Ishikawa (cell line): ENCODE measurements at regions not wholly inside any gene's neighbourhood (a gene's known extent, or its start where the extent isn't known, plus 50 kb on each side); places are given as distances from the start of the nearest gene placed in this dataset.

Source experiments
- CEBPB ChIP-seq: IDR thresholded peaks from 2 replicates; pipeline ENCODE4 v1.6.1; 2012
- CREB1 ChIP-seq: IDR thresholded peaks from 2 replicates; pipeline ENCODE4 v1.6.1; 2012; ENCODE audit warnings: low read depth
- EGR1 ChIP-seq: IDR thresholded peaks from 2 replicates; pipeline ENCODE4 v1.6.1; 2012
- EP300 ChIP-seq: IDR thresholded peaks from 2 replicates; pipeline ENCODE4 v1.6.1; 2012; ENCODE audit warnings: borderline replicate concordance
- FOXM1 ChIP-seq: IDR thresholded peaks from 2 replicates; pipeline ENCODE4 v1.6.1; 2012; ENCODE audit warnings: low read depth, borderline replicate concordance
- NFIC ChIP-seq: IDR thresholded peaks from 2 replicates; pipeline ENCODE4 v1.6.1; 2012
- RAD21 ChIP-seq: IDR thresholded peaks from 2 replicates; pipeline ENCODE4 v1.6.1; 2012; ENCODE audit warnings: low read depth
- TAF1 ChIP-seq: IDR thresholded peaks from 2 replicates; pipeline ENCODE4 v1.6.1; 2012; ENCODE audit warnings: low read depth, mild to moderate bottlenecking
- TCF12 ChIP-seq: IDR thresholded peaks from 2 replicates; pipeline ENCODE4 v1.6.1; 2012; ENCODE audit warnings: low read depth
- TEAD4 ChIP-seq: IDR thresholded peaks from 2 replicates; pipeline ENCODE4 v1.6.1; 2012
- YY1 ChIP-seq: IDR thresholded peaks from 2 replicates; pipeline ENCODE4 v1.6.1; 2012; ENCODE audit warnings: low read depth
- ZBTB7A ChIP-seq: IDR thresholded peaks from 2 replicates; pipeline ENCODE4 v1.6.1; 2012; ENCODE audit warnings: low read depth
- TF ChIP-seq, protein P1 (sequence below): IDR thresholded peaks from 2 replicates; pipeline ENCODE4 v1.6.1; 2012
- TF ChIP-seq, protein P2 (sequence below): IDR thresholded peaks from 2 replicates; pipeline ENCODE4 v1.6.1; 2012; ENCODE audit warnings: low read depth, mild to moderate bottlenecking
- TF ChIP-seq, protein P3 (sequence below): IDR thresholded peaks from 2 replicates; pipeline ENCODE4 v1.6.1; 2012

DNA sequence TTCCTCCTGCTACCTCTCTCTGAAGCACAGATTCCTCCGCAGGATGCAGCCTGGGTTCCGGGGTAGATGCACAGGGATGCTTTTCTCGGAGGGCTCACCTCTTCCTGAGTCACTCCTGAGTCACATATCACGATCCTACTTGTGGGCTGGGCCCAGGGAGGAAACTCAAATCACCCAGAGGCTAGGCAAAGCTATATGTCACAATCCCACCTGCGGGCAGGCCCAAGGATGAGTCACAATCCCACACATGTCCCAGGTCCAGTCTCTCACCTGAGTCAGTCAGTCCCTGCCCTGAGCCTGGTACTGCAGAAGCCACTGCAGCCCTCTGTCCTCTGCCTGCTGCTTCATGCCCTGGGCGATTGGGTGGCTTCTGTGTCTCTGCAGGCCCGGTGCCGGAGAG lies 149.0 kb upstream of the GSC start:
- TF ChIP-seq NFIC: no peak
- no peak for TF ChIP-seq RAD21
- TF ChIP-seq TEAD4: no peak
- TF ChIP-seq YY1: no peak
- TF ChIP-seq EP300: no peak
- no peak for TF ChIP-seq TAF1
- TF ChIP-seq TCF12: no peak
- TF ChIP-seq FOXM1: no peak
- no peak for TF ChIP-seq CEBPB
- no peak for TF ChIP-seq EGR1
- TF ChIP-seq ZBTB7A: no peak
- TF ChIP-seq, protein P1, sequence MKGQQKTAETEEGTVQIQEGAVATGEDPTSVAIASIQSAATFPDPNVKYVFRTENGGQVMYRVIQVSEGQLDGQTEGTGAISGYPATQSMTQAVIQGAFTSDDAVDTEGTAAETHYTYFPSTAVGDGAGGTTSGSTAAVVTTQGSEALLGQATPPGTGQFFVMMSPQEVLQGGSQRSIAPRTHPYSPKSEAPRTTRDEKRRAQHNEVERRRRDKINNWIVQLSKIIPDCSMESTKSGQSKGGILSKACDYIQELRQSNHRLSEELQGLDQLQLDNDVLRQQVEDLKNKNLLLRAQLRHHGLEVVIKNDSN: no peak
- TF ChIP-seq, protein P2, sequence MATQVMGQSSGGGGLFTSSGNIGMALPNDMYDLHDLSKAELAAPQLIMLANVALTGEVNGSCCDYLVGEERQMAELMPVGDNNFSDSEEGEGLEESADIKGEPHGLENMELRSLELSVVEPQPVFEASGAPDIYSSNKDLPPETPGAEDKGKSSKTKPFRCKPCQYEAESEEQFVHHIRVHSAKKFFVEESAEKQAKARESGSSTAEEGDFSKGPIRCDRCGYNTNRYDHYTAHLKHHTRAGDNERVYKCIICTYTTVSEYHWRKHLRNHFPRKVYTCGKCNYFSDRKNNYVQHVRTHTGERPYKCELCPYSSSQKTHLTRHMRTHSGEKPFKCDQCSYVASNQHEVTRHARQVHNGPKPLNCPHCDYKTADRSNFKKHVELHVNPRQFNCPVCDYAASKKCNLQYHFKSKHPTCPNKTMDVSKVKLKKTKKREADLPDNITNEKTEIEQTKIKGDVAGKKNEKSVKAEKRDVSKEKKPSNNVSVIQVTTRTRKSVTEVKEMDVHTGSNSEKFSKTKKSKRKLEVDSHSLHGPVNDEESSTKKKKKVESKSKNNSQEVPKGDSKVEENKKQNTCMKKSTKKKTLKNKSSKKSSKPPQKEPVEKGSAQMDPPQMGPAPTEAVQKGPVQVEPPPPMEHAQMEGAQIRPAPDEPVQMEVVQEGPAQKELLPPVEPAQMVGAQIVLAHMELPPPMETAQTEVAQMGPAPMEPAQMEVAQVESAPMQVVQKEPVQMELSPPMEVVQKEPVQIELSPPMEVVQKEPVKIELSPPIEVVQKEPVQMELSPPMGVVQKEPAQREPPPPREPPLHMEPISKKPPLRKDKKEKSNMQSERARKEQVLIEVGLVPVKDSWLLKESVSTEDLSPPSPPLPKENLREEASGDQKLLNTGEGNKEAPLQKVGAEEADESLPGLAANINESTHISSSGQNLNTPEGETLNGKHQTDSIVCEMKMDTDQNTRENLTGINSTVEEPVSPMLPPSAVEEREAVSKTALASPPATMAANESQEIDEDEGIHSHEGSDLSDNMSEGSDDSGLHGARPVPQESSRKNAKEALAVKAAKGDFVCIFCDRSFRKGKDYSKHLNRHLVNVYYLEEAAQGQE: no peak
- no peak for TF ChIP-seq CREB1
- TF ChIP-seq, protein P3, sequence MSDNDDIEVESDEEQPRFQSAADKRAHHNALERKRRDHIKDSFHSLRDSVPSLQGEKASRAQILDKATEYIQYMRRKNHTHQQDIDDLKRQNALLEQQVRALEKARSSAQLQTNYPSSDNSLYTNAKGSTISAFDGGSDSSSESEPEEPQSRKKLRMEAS: no peak

DNA sequence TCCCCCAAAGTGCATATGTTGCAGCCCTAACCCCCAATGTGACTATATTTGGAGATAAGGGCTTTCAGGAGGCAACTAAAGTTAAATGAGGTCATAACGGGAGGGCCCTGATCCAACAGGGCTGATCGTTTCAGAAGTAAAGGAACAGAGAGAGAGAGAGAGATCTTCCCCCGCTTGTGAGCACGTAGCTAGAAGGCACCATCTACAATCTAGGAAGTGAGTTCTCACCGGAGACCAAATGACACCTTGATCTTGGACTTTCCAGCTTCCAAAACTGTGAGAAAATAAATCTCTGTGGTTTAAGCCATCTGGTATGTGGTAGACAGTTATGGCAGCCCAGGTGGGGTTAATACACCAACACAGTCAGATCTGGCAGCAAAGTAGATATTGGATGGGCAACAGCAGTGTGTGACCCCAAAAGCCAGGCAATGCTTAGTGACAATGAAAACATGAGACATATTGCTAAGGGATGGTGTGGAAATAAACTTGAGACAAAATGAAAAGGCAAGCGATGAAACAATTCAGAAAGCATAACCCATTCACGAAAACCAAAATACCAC lies 147.2 kb upstream of the GSC start:
- no peak for TF ChIP-seq FOXM1
- TF ChIP-seq NFIC: no peak
- no peak for TF ChIP-seq TCF12
- TF ChIP-seq RAD21: no peak
- no peak for TF ChIP-seq ZBTB7A
- TF ChIP-seq EGR1: no peak
- TF ChIP-seq YY1: no peak
- TF ChIP-seq TAF1: no peak
- TF ChIP-seq TEAD4: no peak
- TF ChIP-seq CEBPB: no peak
- TF ChIP-seq, protein P2: no peak
- TF ChIP-seq, protein P1: no peak
- no peak for TF ChIP-seq CREB1
- TF ChIP-seq, protein P3: no peak
- no peak for TF ChIP-seq EP300

DNA sequence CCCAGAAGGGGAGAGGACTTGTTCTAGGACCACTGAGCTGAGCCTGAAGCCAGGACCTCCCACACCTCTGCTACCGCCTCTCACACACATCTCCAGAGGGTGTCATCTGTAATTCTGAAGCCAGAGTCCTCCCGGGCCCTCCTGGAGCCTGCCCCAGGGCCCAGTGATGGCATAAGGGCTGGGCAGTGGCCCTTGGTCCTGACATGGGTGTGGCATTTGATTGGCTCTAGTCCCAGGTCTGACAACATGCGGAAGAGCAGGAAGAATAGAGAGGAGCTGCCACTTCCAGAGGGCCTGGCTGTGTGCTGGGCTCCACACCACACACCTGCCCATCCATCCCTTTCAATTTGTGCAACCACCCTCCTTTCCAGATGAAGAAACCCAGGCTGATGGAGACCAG lies 144.3 kb upstream of the GSC start:
- TF ChIP-seq EGR1: no peak
- TF ChIP-seq TCF12: no peak
- TF ChIP-seq, protein P2: no peak
- no peak for TF ChIP-seq RAD21
- TF ChIP-seq CREB1: no peak
- no peak for TF ChIP-seq ZBTB7A
- TF ChIP-seq TEAD4: no peak
- no peak for TF ChIP-seq FOXM1
- no peak for TF ChIP-seq TAF1
- TF ChIP-seq YY1: no peak
- no peak for TF ChIP-seq EP300
- TF ChIP-seq CEBPB: no peak
- TF ChIP-seq, protein P3: no peak
- TF ChIP-seq, protein P1: no peak
- no peak for TF ChIP-seq NFIC
